Osteoblast (primary cell): ENCODE measurements at regions not wholly inside any gene's neighbourhood (a gene's known extent, or its start where the extent isn't known, plus 50 kb on each side); places are given as distances from the start of the nearest gene placed in this dataset.
A peak's percentile ranks its signal among the peaks of the same experiment; 100 is the strongest.

ENCODE experiments used
- DNase-seq: peaks from one replicate; pipeline ENCODE4 v3.0.0; 2011; ENCODE audit warnings: low spot score, mixed read lengths; ENCODE audit not compliant: insufficient read length; ENCODE audit errors: missing footprints
- H2AFZ ChIP-seq: 2 replicates; pipeline ENCODE4 v1.6.0; 2011; ENCODE audit warnings: mild to moderate bottlenecking, low read length
- H3K27ac ChIP-seq: 2 replicates; pipeline ENCODE4 v1.5.1; 2011; ENCODE audit warnings: mild to moderate bottlenecking, low read depth, low read length, moderate library complexity
- H3K27me3 ChIP-seq: 2 replicates; pipeline ENCODE4 v1.6.0; 2012; ENCODE audit warnings: mild to moderate bottlenecking, control low read depth, inconsistent platforms, low read length, moderate library complexity; ENCODE audit not compliant: insufficient read depth
- H3K36me3 ChIP-seq: 2 replicates; pipeline ENCODE4 v1.5.1; 2011; ENCODE audit warnings: mild to moderate bottlenecking, low read length, control low read depth, moderate library complexity; ENCODE audit not compliant: insufficient read depth
- H3K4me1 ChIP-seq: 2 replicates; pipeline ENCODE4 v1.5.1; 2011; ENCODE audit warnings: mild to moderate bottlenecking, low read length, control low read depth, moderate library complexity; ENCODE audit not compliant: insufficient read depth
- H3K4me2 ChIP-seq: 2 replicates; pipeline ENCODE4 v1.6.0; 2011; ENCODE audit warnings: mild to moderate bottlenecking, low read length; ENCODE audit not compliant: insufficient read depth
- H3K4me3 ChIP-seq: fragments of 200-600 bp; sonication (generic); 3 replicates; pipeline ENCODE4 v1.5.1; 2012; ENCODE audit warnings: mild to moderate bottlenecking, low read length, inconsistent platforms; ENCODE audit not compliant: insufficient read depth
- H3K79me2 ChIP-seq: 2 replicates; pipeline ENCODE4 v1.6.0; 2012; ENCODE audit warnings: mild to moderate bottlenecking, low read length, control low read depth, inconsistent platforms; ENCODE audit not compliant: insufficient read depth
- H3K9me3 ChIP-seq: 2 replicates; pipeline ENCODE4 v1.5.1; 2011; ENCODE audit warnings: low read depth, low read length, control low read depth
- H4K20me1 ChIP-seq: 2 replicates; pipeline ENCODE4 v1.6.0; 2012; ENCODE audit warnings: mild to moderate bottlenecking, low read length, control low read depth; ENCODE audit not compliant: insufficient read depth
- CTCF ChIP-seq: IDR thresholded peaks from 2 replicates; pipeline ENCODE4 v1.5.1; 2011; ENCODE audit warnings: mild to moderate bottlenecking, low read depth, low read length, moderate library complexity; ENCODE audit errors: extremely low read depth

- Histone ChIP-seq H3K27me3 (no peaks in the 10 kb centered on the region), H3K4me2 (peak overlapping the region; percentile 38), H3K27ac (peak overlapping the region; percentile 59), H3K36me3 (no peaks in the 10 kb centered on the region), H4K20me1 (no peaks in the 10 kb centered on the region), H3K9me3 (no peaks in the 10 kb centered on the region), H3K79me2 (no peaks in the 10 kb centered on the region), H2AFZ (no peak overlapping the region), H3K4me1 (peaks cover 47% of the 10 kb centered on the region), H3K4me3 (no peak overlapping the region)
- no peak for TF ChIP-seq CTCF
- no peak for DNase-seq
These were observed 163.3 kb upstream of the STK17B start for GRCh38 chr2:196334710-196335109.

GRCh38 chr2:196335221-196335634 lies 163.8 kb upstream of the STK17B start:
- peak; percentile 58 for DNase-seq

GRCh38 chr2:196336207-196336606 lies 164.8 kb upstream of the STK17B start:
- no peak for DNase-seq
- Histone ChIP-seq H3K4me1 (peaks cover 38% of the 10 kb centered on the region), H3K27ac (peak overlapping the region; percentile 59), H3K9me3 (no peaks in the 10 kb centered on the region), H2AFZ (no peak overlapping the region), H3K4me2 (no peak overlapping the region), H3K79me2 (no peaks in the 10 kb centered on the region), H4K20me1 (no peaks in the 10 kb centered on the region), H3K4me3 (no peak overlapping the region), H3K27me3 (no peaks in the 10 kb centered on the region), H3K36me3 (no peaks in the 10 kb centered on the region)
- no peak for TF ChIP-seq CTCF

More at GRCh38 chr2:196335221-196335634, 163.8 kb upstream of the STK17B start:
- Histone ChIP-seq H3K27me3 (no peaks in the 10 kb centered on the region), H3K9me3 (no peaks in the 10 kb centered on the region), H3K27ac (peak overlapping the region; percentile 59), H3K4me3 (no peak overlapping the region), H3K79me2 (no peaks in the 10 kb centered on the region), H2AFZ (no peak overlapping the region), H4K20me1 (no peaks in the 10 kb centered on the region), H3K4me1 (peaks cover 47% of the 10 kb centered on the region), H3K36me3 (no peaks in the 10 kb centered on the region), H3K4me2 (peak overlapping the region; percentile 38)
- TF ChIP-seq CTCF, result no peak

- Histone ChIP-seq H3K9me3 (no peaks in the 10 kb centered on the region), H4K20me1 (no peaks in the 10 kb centered on the region), H3K27me3 (no peaks in the 10 kb centered on the region), H3K4me1 (peaks cover 33% of the 10 kb centered on the region), H2AFZ (no peak overlapping the region), H3K4me3 (no peak overlapping the region), H3K79me2 (no peaks in the 10 kb centered on the region), H3K27ac (no peak overlapping the region), H3K4me2 (no peak overlapping the region), H3K36me3 (no peaks in the 10 kb centered on the region)
- DNase-seq, result no peak
- no peak for TF ChIP-seq CTCF
These were observed 165.3 kb upstream of the STK17B start for GRCh38 chr2:196336715-196337114.
